ENCODE measurements at regions not wholly inside any gene's neighbourhood (a gene's known extent, or its start where the extent isn't known, plus 50 kb on each side); places are given as distances from the start of the nearest gene placed in this dataset.

DNA sequence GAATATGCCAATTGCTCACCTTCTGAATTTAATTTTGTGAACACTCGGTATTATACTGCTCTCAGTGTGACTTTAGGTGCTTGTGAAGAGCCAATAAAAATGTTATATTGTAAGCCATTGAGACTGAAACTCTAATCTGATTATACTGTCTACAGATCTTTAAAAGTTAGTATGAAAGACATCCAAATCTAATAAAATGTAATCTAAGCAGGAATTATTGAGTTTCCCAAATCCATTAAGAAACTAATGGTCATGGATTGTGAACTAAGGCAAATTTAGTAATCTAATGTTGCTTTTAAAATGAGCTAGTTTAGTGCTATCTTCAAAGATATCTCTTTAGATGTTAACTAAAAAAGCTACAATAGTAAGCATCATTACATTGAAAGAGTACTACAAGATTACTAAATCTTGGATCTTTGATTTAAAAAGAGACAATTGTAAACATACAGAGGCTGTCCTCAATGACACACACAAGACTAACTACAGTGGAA is 1132.4 kb upstream of the B3GALT2 start:
- no peak for TF ChIP-seq CTCF (conservative IDR thresholded peaks at IDR 0.05; ENCODE audit: low read length)
- no peak overlapping the region for H3K4me3 ChIP-seq (ENCODE audit: low read length)
- DNase-seq (ENCODE audit: low read depth) = no peak

DNA sequence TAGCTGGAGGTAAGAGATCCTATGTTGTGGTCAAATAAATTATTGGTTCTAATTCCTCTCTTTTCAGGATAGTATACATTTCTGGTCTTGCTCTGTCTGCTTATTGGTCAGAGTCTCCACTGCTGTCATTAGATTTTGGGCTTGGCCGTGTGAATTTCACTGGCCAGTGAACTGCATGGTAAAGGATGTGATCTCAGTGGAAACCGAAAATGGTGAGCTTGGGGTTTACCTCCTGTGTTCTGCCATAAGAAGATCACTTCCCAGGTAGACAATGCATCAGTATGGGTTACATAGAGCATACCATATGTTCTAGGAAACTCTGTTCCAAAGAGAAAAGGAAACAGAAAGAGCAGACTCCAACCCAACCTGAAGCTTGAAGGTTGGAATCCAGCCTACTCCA is 1123.3 kb upstream of the B3GALT2 start:
- no peak for TF ChIP-seq CTCF (conservative IDR thresholded peaks at IDR 0.05; ENCODE audit: low read length)
- no peak for DNase-seq (ENCODE audit: low read depth)
- no peak overlapping the region for H3K4me3 ChIP-seq (ENCODE audit: low read length)

GRCh38 chr1:194309269-194309668 is 1122.9 kb upstream of the B3GALT2 start:
- DNase-seq (ENCODE audit: low read depth) = no peak
- TF ChIP-seq CTCF (conservative IDR thresholded peaks at IDR 0.05; ENCODE audit: low read length) = no peak
- no peak overlapping the region for H3K4me3 ChIP-seq (ENCODE audit: low read length)

GRCh38 chr1:194300776-194301175 is 1114.4 kb upstream of the B3GALT2 start:
- DNase-seq (ENCODE audit: low read depth) = no peak
- TF ChIP-seq CTCF (conservative IDR thresholded peaks at IDR 0.05; ENCODE audit: low read length) = no peak
- no peak overlapping the region for H3K4me3 ChIP-seq (ENCODE audit: low read length)

- TF ChIP-seq CTCF (conservative IDR thresholded peaks at IDR 0.05; ENCODE audit: low read length) = no peak
- no peak for DNase-seq (ENCODE audit: low read depth)
- H3K4me3 ChIP-seq (ENCODE audit: low read length) = no peak overlapping the region
Observed at GRCh38 chr1:194300340-194300739, 1113.9 kb upstream of the B3GALT2 start.

DNA sequence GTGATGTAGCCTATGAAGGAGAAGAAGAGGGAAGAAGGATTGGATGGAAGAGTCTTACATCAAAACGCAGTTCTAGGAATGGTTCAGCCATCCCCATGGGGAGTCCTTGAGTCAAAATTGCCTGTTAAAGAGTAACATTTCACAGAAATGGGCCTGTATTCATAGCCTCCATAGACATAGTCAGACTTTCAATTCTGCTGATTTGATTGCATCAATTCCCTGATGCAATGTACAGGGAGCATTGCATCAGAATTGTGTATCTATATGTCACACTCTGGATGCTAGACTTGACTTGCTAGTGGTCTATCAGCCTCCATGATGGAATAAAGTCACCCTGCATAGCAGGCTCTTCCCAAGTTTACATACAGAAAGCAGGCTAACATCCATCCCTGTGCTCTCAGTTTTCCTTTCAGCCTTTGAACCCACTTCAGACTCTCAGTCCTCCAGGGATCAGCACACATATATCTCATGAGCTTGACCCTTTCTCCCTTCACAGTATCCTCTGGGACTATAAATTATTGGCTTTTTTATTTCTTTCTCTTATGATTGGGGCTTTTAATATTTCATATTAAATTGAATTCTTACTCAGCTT is 1111.7 kb upstream of the B3GALT2 start:
- DNase-seq (ENCODE audit: low read depth) = no peak
- H3K4me3 ChIP-seq (ENCODE audit: low read length) = no peak overlapping the region
- no peak for TF ChIP-seq CTCF (conservative IDR thresholded peaks at IDR 0.05; ENCODE audit: low read length)

DNA sequence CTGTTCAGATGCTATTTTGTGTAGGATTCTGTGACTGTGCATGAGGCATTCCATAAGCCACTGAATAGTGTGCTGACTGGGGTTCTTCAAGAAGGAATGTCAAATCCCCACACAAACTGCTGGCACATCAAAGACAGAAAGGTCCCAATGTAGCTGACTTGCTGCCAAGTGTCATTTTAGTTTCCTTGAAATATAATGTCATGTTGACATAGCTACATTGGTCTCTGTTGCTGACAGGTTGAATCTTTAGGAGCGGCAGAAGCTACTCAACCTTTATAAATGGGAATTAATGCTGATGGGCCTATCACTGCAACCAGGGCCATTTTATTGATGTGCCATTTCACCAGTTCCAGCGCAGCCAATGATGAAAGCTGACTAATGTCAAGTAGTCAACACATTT is 1110.7 kb upstream of the B3GALT2 start:
- no peak for DNase-seq (ENCODE audit: low read depth)

More for the DNA sequence above, 1110.7 kb upstream of the B3GALT2 start:
- TF ChIP-seq CTCF (conservative IDR thresholded peaks at IDR 0.05; ENCODE audit: low read length) = no peak
- no peak overlapping the region for H3K4me3 ChIP-seq (ENCODE audit: low read length)
